ENCODE measurements at regions not wholly inside any gene's neighbourhood (a gene's known extent, or its start where the extent isn't known, plus 50 kb on each side); places are given as distances from the start of the nearest gene placed in this dataset.

DNA sequence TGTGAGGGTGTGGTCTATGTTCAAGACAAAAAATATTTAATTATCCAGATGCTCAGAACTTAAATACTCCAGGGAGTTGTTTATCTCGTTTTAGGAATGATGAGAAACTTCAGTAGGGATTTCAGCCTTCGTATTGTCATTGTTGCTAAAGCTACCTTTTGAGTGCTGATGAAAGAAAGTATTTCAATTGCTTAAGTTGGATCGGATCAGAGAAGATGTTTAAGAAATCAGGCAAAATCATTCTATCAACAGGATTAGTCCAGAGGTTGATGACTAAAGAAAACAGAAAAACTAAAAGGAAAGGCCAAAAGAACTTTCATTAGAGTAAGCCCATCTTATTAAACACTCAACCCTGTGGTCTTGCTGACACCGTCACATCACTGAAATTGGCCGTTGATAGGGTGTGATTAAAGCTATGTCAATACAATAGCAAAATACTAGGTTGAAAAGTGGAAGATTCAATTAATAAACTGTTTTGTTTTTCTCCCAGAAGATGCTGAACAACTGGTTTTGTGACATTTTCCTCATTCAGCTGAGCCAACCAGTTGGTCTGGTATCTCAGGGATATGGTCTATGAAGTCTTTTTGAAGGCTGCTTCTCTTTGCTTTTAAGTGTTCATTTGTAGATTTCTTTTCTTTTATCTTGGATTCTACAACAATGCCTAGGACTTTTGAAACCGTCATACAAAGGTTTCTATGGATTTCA lies 551.7 kb downstream of the SLC4A3 start:
- TF ChIP-seq, protein P1, sequence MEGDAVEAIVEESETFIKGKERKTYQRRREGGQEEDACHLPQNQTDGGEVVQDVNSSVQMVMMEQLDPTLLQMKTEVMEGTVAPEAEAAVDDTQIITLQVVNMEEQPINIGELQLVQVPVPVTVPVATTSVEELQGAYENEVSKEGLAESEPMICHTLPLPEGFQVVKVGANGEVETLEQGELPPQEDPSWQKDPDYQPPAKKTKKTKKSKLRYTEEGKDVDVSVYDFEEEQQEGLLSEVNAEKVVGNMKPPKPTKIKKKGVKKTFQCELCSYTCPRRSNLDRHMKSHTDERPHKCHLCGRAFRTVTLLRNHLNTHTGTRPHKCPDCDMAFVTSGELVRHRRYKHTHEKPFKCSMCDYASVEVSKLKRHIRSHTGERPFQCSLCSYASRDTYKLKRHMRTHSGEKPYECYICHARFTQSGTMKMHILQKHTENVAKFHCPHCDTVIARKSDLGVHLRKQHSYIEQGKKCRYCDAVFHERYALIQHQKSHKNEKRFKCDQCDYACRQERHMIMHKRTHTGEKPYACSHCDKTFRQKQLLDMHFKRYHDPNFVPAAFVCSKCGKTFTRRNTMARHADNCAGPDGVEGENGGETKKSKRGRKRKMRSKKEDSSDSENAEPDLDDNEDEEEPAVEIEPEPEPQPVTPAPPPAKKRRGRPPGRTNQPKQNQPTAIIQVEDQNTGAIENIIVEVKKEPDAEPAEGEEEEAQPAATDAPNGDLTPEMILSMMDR (tag by site-specific recombination; IDR thresholded peaks at IDR 0.05) = no peak
- TF ChIP-seq SETDB1 (IDR thresholded peaks at IDR 0.05; ENCODE audit: insufficient read length, low read length) = no peak
- TF ChIP-seq MEIS1 (CRISPR knock-in tag; IDR thresholded peaks at IDR 0.05; ENCODE audit: borderline replicate concordance) = no peak
- TF ChIP-seq ZNF211 (tag by site-specific recombination; IDR thresholded peaks at IDR 0.05; ENCODE audit: low read depth) = no peak
- no peak for TF ChIP-seq ZNF175 (tag by site-specific recombination; IDR thresholded peaks at IDR 0.05)
- no peak for TF ChIP-seq ZNF544 (tag by site-specific recombination; IDR thresholded peaks at IDR 0.05)
- no peak for TF ChIP-seq ZNF639 (tag by site-specific recombination; IDR thresholded peaks at IDR 0.05)
- TF ChIP-seq, protein P2, sequence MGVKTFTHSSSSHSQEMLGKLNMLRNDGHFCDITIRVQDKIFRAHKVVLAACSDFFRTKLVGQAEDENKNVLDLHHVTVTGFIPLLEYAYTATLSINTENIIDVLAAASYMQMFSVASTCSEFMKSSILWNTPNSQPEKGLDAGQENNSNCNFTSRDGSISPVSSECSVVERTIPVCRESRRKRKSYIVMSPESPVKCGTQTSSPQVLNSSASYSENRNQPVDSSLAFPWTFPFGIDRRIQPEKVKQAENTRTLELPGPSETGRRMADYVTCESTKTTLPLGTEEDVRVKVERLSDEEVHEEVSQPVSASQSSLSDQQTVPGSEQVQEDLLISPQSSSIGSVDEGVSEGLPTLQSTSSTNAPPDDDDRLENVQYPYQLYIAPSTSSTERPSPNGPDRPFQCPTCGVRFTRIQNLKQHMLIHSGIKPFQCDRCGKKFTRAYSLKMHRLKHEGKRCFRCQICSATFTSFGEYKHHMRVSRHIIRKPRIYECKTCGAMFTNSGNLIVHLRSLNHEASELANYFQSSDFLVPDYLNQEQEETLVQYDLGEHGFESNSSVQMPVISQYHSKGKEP (tag by site-specific recombination; IDR thresholded peaks at IDR 0.05) = no peak
- no peak for TF ChIP-seq ZNF791 (tag by site-specific recombination; IDR thresholded peaks at IDR 0.05)
- no peak for TF ChIP-seq HOXA7 (CRISPR knock-in tag; IDR thresholded peaks at IDR 0.05; ENCODE audit: borderline replicate concordance)
- TF ChIP-seq, protein P3, sequence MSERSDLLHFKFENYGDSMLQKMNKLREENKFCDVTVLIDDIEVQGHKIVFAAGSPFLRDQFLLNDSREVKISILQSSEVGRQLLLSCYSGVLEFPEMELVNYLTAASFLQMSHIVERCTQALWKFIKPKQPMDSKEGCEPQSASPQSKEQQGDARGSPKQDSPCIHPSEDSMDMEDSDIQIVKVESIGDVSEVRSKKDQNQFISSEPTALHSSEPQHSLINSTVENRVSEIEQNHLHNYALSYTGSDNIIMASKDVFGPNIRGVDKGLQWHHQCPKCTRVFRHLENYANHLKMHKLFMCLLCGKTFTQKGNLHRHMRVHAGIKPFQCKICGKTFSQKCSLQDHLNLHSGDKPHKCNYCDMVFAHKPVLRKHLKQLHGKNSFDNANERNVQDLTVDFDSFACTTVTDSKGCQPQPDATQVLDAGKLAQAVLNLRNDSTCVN (tag by site-specific recombination; optimal IDR thresholded peaks at IDR 0.05) = no peak
- no peak for TF ChIP-seq RBAK (tag by site-specific recombination; IDR thresholded peaks at IDR 0.05)
- no peak for TF ChIP-seq BCL6B (tag by site-specific recombination; IDR thresholded peaks at IDR 0.05)
